ENCODE measurements at regions not wholly inside any gene's neighbourhood (a gene's known extent, or its start where the extent isn't known, plus 50 kb on each side); places are given as distances from the start of the nearest gene placed in this dataset.

DNA sequence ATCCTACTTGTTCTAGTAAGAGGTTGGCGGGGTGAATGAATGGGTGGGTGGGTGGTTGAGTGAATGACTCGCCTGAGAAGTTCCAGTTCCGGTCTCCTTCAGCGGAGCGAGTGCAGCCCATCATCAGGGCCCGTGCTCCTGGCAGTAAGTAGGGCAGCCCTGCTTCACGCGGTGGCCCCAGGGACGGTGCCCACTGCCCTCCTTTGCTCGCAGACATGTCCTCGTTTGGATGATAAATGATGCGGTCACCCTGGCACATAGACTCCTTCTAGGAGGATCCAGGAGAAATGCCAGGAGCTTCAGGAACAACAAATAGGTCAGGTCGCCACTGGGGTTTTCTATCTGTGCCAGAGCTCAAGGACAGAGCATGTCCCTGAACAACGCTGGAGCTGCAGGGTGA, 370.8 kb downstream of the CTTN start:
- no peak overlapping the region for H3K27ac ChIP-seq
- WGBS (ENCODE audit: insufficient coverage, low coverage, low lambda C conversion rate, missing lambda C conversion rate) = 64% methylated on average over 4 of the region's 14 CpGs
- no peaks in the 10 kb centered on the region for H3K27me3 ChIP-seq
- no peak overlapping the region for H3K4me3 ChIP-seq
- H3K9me3 ChIP-seq = no peaks in the 10 kb centered on the region
- ATAC-seq (no peak), DNase-seq (no peak)
- no peaks in the 10 kb centered on the region for H3K36me3 ChIP-seq
- H3K4me1 ChIP-seq = no peaks in the 10 kb centered on the region
- TF ChIP-seq POLR2A (IDR thresholded peaks at IDR 0.05) = no peak
- TF ChIP-seq, protein P1, sequence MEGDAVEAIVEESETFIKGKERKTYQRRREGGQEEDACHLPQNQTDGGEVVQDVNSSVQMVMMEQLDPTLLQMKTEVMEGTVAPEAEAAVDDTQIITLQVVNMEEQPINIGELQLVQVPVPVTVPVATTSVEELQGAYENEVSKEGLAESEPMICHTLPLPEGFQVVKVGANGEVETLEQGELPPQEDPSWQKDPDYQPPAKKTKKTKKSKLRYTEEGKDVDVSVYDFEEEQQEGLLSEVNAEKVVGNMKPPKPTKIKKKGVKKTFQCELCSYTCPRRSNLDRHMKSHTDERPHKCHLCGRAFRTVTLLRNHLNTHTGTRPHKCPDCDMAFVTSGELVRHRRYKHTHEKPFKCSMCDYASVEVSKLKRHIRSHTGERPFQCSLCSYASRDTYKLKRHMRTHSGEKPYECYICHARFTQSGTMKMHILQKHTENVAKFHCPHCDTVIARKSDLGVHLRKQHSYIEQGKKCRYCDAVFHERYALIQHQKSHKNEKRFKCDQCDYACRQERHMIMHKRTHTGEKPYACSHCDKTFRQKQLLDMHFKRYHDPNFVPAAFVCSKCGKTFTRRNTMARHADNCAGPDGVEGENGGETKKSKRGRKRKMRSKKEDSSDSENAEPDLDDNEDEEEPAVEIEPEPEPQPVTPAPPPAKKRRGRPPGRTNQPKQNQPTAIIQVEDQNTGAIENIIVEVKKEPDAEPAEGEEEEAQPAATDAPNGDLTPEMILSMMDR (IDR thresholded peaks at IDR 0.05) = no peak
- intact Hi-C loops (cut with DNase I) = loop anchor here in 1 of 2 donors (10.0 kb wide), 1 partner anchor 304 kb away; no protein-coding TSS in a partner anchor

DNA sequence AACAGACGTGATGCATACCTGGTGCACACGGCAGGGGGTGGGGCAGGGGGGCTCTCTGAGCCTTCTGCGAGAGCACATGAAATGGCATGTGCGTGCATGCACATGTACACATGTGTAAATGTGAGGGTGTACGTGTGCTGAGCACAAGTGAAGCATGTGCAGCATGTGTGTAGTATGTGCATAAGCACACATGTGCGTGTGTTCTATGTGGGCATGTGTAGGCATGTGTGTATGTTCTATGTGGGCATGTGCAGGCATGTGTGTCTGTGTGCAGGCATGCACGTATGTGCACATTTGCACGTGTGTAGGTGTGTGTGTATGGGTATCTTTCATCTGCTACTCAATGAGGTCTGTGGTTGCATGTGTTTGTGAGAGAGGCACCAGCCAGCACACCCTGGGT, 371.2 kb downstream of the CTTN start:
- 33% methylated on average over 1 of the region's 8 CpGs for WGBS (ENCODE audit: insufficient coverage, low coverage, low lambda C conversion rate, missing lambda C conversion rate)
- TF ChIP-seq POLR2A (IDR thresholded peaks at IDR 0.05) = no peak
- TF ChIP-seq, protein P1 (IDR thresholded peaks at IDR 0.05) = no peak
- Histone ChIP-seq H3K9me3 (no peaks in the 10 kb centered on the region), H3K27ac (no peak overlapping the region), H3K36me3 (no peaks in the 10 kb centered on the region), H3K4me3 (no peak overlapping the region), H3K4me1 (no peaks in the 10 kb centered on the region), H3K27me3 (no peaks in the 10 kb centered on the region)
- intact Hi-C loops (cut with DNase I) = loop anchor here in 1 of 2 donors (10.0 kb wide), 1 partner anchor 305 kb away; no protein-coding TSS in a partner anchor
- DNase-seq (no peak), ATAC-seq (no peak)

DNA sequence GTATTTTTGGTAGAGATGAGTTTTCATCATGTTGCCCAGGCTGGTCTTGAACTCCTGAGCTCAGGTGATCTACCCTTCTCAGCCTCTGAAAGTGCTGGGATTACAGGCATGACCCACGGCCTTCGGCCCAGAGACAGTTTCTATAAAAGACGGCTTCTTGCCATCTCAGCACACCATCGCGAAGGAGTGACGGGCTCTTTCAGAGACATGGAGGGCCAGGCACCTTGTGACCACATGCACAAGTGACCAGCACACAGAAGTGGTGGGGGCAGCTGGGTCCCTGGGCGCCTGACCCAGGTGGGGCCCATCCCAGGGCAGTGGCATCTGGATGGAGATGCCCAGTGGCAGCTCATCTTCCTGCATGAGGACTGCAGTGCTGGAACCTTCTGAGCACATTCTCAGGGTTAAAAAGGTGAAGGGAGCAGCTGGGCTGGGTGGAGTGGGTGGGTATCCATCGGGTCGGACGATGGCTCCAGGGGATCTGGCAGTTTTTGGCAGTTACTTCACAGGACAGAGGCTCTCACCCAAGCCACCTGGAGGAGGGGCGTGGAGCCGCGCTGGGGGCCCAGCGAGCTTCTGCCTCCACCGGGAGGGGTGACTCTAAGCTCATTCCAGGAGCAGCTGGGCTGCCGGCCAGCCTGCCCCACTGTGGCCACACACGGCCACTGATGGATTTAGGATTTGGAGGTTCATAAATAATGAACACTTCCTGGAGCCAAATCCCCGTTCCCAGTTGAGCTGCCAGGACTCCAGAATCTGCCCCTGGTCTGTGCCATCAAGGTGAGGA, 373.0 kb downstream of the CTTN start:
- no peaks in the 10 kb centered on the region for H3K4me1 ChIP-seq
- no peaks in the 10 kb centered on the region for H3K9me3 ChIP-seq
- TF ChIP-seq, protein P1 (IDR thresholded peaks at IDR 0.05) = no peak
- no peak for TF ChIP-seq POLR2A (IDR thresholded peaks at IDR 0.05)
- WGBS (ENCODE audit: insufficient coverage, low coverage, low lambda C conversion rate, missing lambda C conversion rate) = 96% methylated on average over 9 of the region's 18 CpGs
- H3K27ac ChIP-seq = no peak overlapping the region
- intact Hi-C loops (cut with DNase I) = no loop called here
- no peak overlapping the region for H3K4me3 ChIP-seq
- DNase-seq (no peak), ATAC-seq (no peak)
- H3K36me3 ChIP-seq = no peaks in the 10 kb centered on the region
- no peaks in the 10 kb centered on the region for H3K27me3 ChIP-seq

DNA sequence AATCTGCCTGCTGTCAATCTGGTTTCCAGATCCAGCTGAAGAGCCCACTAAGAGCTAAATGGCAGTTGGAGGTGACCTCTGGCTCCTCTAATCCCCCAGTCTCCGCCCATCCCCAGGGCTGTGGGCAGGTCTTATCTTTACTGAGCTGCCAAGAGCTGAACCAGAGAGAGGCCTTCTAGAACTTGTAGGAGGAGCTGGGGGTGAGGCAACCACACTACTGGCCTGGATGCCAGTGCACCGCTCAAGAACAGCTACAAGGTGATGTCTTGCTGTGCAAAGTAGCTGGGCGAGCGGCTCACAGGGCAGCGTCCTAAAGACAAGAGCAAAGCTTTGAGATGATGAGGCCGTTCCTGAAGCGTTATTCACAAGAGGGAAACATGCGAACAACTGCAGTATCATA, 374.6 kb downstream of the CTTN start:
- H3K9me3 ChIP-seq = no peaks in the 10 kb centered on the region
- DNase-seq (no peak), ATAC-seq (peak in 1 of 4 donors; percentile 16)
- TF ChIP-seq, protein P1 (IDR thresholded peaks at IDR 0.05) = no peak
- no peak for TF ChIP-seq POLR2A (IDR thresholded peaks at IDR 0.05)
- no peaks in the 10 kb centered on the region for H3K27me3 ChIP-seq
- intact Hi-C loops (cut with DNase I) = no loop called here
- H3K36me3 ChIP-seq = no peaks in the 10 kb centered on the region
- no peak overlapping the region for H3K4me3 ChIP-seq
- no peak overlapping the region for H3K27ac ChIP-seq
- no peaks in the 10 kb centered on the region for H3K4me1 ChIP-seq
- WGBS (ENCODE audit: insufficient coverage, low coverage, low lambda C conversion rate, missing lambda C conversion rate) = 78% methylated on average over 6 of the region's 8 CpGs
